Trophoblast cell (in vitro differentiated cells and primary cell): ENCODE measurements at regions not wholly inside any gene's neighbourhood (a gene's known extent, or its start where the extent isn't known, plus 50 kb on each side); places are given as distances from the start of the nearest gene placed in this dataset.

ENCODE experiments used
- DNase-seq, 2 donors: peaks; one replicate each; pipeline ENCODE4 v3.0.0-alpha.2; 2016
- H2AFZ ChIP-seq: 2 replicates; pipeline ENCODE4 v1.6.1; 2013; ENCODE audit warnings: low read length, moderate library complexity, mild to moderate bottlenecking; ENCODE audit not compliant: insufficient read depth, poor library complexity
- H2AK5ac ChIP-seq: 2 replicates; pipeline ENCODE4 v1.6.1; 2013; ENCODE audit warnings: mild to moderate bottlenecking, low read length
- H2BK120ac ChIP-seq: 2 replicates; pipeline ENCODE4 v1.6.1; 2013; ENCODE audit warnings: low read length, mild to moderate bottlenecking, moderate library complexity; ENCODE audit not compliant: insufficient read depth, poor library complexity
- H2BK12ac ChIP-seq: 2 replicates; pipeline ENCODE4 v1.6.1; 2013; ENCODE audit warnings: mild to moderate bottlenecking, low read length, moderate library complexity
- H2BK5ac ChIP-seq: 2 replicates; pipeline ENCODE4 v1.6.1; 2013; ENCODE audit warnings: low read length, low read depth, moderate library complexity, mild to moderate bottlenecking; ENCODE audit not compliant: poor library complexity
- H3K14ac ChIP-seq: 2 replicates; pipeline ENCODE4 v1.6.1; 2013; ENCODE audit warnings: mild to moderate bottlenecking, low read length
- H3K18ac ChIP-seq: 2 replicates; pipeline ENCODE4 v1.6.1; 2013; ENCODE audit warnings: mild to moderate bottlenecking, low read length
- H3K23ac ChIP-seq: 2 replicates; pipeline ENCODE4 v1.6.1; 2013; ENCODE audit warnings: low read length
- H3K27ac ChIP-seq: 2 replicates; pipeline ENCODE4 v1.5.1; 2013; ENCODE audit warnings: low read depth, mild to moderate bottlenecking, inconsistent platforms, low read length, moderate library complexity
- H3K27me3 ChIP-seq: 2 replicates; pipeline ENCODE4 v1.6.1; 2013; ENCODE audit warnings: inconsistent platforms, mild to moderate bottlenecking, low read length, moderate library complexity; ENCODE audit not compliant: insufficient read depth
- H3K36me3 ChIP-seq, 2 experiments: 1 replicate in 1 of 2; 2 replicates in 1 of 2; pipeline ENCODE4 v1.6.1; 2013; ENCODE audit warnings: low read length in 2 of 2, mild to moderate bottlenecking in 2 of 2, moderate library complexity in 1 of 2; ENCODE audit not compliant: insufficient read depth in 2 of 2, control insufficient read depth in 1 of 2
- H3K4ac ChIP-seq: 2 replicates; pipeline ENCODE4 v1.6.1; 2013; ENCODE audit warnings: low read depth, mild to moderate bottlenecking, low read length, moderate library complexity
- H3K4me1 ChIP-seq, 2 experiments: 1 replicate in 1 of 2; 2 replicates in 1 of 2; pipeline ENCODE4 v1.6.1; 2013; ENCODE audit warnings: low read length in 2 of 2, mild to moderate bottlenecking in 2 of 2, moderate library complexity in 1 of 2; ENCODE audit not compliant: insufficient read depth in 2 of 2, control insufficient read depth in 1 of 2
- H3K4me2 ChIP-seq: 2 replicates; pipeline ENCODE4 v1.6.1; 2013; ENCODE audit warnings: inconsistent platforms, mild to moderate bottlenecking, low read length, moderate library complexity
- H3K4me3 ChIP-seq: 2 replicates; pipeline ENCODE4 v1.5.1; 2013; ENCODE audit warnings: mild to moderate bottlenecking, low read depth, low read length, inconsistent platforms
- H3K79me1 ChIP-seq: one replicate; pipeline ENCODE4 v1.6.1; 2013; ENCODE audit warnings: low read length
- H3K79me2 ChIP-seq: 2 replicates; pipeline ENCODE4 v1.6.1; 2013; ENCODE audit warnings: low read length, mild to moderate bottlenecking; ENCODE audit not compliant: control insufficient read depth, insufficient read depth, poor library complexity
- H3K9ac ChIP-seq: 2 replicates; pipeline ENCODE4 v1.6.1; 2013; ENCODE audit warnings: mild to moderate bottlenecking, low read length
- H3K9me3 ChIP-seq: 2 replicates; pipeline ENCODE4 v1.6.1; 2013; ENCODE audit warnings: low read depth, mild to moderate bottlenecking, control low read depth, inconsistent platforms, low read length; ENCODE audit not compliant: insufficient read depth
- H4K12ac ChIP-seq: 2 replicates; pipeline ENCODE4 v1.6.1; 2013; ENCODE audit warnings: low read depth, mild to moderate bottlenecking, low read length, moderate library complexity
- H4K8ac ChIP-seq: 2 replicates; pipeline ENCODE4 v1.6.1; 2013; ENCODE audit warnings: low read depth, mild to moderate bottlenecking, low read length, moderate library complexity
- H4K91ac ChIP-seq: one replicate; pipeline ENCODE4 v1.6.1; 2013; ENCODE audit warnings: low read depth, mild to moderate bottlenecking, low read length, moderate library complexity
- WGBS: extraction: QIAGEN DNeasy Blood & Tissue Kit; methylation state at CpG from one replicate; pipeline ENCODE4 v1.1.7; 2013; ENCODE audit warnings: missing lambda C conversion rate; ENCODE audit not compliant: insufficient read length, insufficient coverage; ENCODE audit errors: extremely low coverage; 5-methylcytosine and 5-hydroxymethylcytosine counted together

DNA sequence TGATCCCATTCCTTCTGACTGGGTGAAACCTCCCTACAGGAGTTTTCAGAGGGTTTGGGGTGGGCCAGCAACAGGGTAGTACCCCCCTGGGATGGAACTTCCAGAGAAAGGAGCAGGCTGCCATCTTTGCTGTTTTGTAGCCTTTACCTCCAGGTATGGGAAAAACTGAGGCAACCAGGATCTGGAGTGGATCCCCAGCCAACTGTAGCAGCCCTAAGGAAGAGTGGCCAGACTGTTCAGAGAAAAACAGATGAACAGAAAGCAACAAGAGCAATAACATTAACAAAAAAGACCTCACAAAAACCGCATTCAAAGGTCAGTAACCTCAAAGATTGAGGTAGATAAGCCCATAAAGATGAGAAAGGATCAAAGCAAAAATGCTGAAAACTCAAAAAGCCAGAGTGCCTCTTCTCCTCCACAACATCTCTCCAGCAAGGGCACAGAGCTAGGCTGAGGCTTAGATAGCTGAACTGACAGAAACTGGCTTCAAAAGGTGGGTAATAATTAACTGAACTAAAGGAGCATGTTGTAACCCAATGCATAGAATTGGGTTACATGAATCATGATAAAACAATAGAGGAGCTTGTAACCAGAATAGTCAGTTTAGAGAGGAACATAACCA lies 1288.6 kb upstream of the CNTN5 start:
- Histone ChIP-seq H2BK5ac (peak overlapping the region; percentile 86), H2AK5ac (no peak overlapping the region), H3K27me3 (no peaks in the 10 kb centered on the region), H3K9me3 (no peaks in the 10 kb centered on the region), H4K12ac (no peak overlapping the region), H3K79me1 (no peaks in the 10 kb centered on the region), H3K4me2 (no peak overlapping the region), H3K9ac (no peak overlapping the region), H3K4ac (no peak overlapping the region), H3K27ac (peak overlapping the region; percentile 81), H3K36me3 (no peaks in the 10 kb centered on the region), H2AFZ (no peak overlapping the region), H4K91ac (peak overlapping the region; percentile 73), H2BK120ac (peak overlapping the region; percentile 43), H3K4me1 (peaks cover 0 to 3% of the 10 kb centered on the region in 2 experiments), H3K23ac (no peak overlapping the region), H3K14ac (peak overlapping the region; percentile 51), H3K79me2 (no peaks in the 10 kb centered on the region), H4K8ac (peak overlapping the region; percentile 54), H2BK12ac (peak overlapping the region; percentile 71), H3K4me3 (no peak overlapping the region), H3K18ac (no peak overlapping the region)
- DNase-seq = no peak
- no CpG with 5 or more reads among the region's 1 CpG for WGBS

DNA sequence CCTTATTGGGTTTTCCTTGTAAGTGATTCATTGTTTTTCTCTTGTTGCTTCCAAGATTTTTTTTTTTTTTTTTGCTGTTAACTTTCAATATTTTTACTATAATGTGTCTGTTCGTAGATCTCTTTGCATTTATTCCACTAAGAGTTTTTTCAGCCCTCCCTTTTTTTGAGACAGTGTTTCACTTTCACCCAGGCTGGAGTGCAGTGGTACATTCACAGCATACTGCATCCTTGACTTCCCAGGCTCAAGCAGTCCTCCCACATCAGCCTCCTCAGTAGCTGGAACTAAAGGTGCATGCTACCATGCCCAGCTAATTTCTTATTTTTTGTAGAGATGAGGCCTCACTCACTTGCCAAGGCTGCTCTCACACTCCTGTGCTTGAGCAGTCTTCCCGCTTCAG lies 1282.0 kb upstream of the CNTN5 start:
- H3K4me3 ChIP-seq = no peak overlapping the region
- H3K4ac ChIP-seq = no peak overlapping the region
- no peak overlapping the region for H2AFZ ChIP-seq
- no peaks in the 10 kb centered on the region for H3K79me2 ChIP-seq
- H3K23ac ChIP-seq = no peak overlapping the region
- no peak overlapping the region for H3K4me2 ChIP-seq
- H3K14ac ChIP-seq = no peak overlapping the region
- no peaks in the 10 kb centered on the region for H3K4me1 ChIP-seq
- no peak overlapping the region for H3K27ac ChIP-seq
- no peaks in the 10 kb centered on the region for H3K27me3 ChIP-seq
- H3K36me3 ChIP-seq = peaks cover 0 to 2% of the 10 kb centered on the region in 2 experiments
- no peak overlapping the region for H2BK120ac ChIP-seq
- H4K8ac ChIP-seq = no peak overlapping the region
- no peak for DNase-seq
- H4K12ac ChIP-seq = no peak overlapping the region
- H3K79me1 ChIP-seq = no peaks in the 10 kb centered on the region
- no peak overlapping the region for H2BK12ac ChIP-seq
- H3K9me3 ChIP-seq = no peaks in the 10 kb centered on the region
- H2BK5ac ChIP-seq = no peak overlapping the region
- H3K18ac ChIP-seq = no peak overlapping the region
- WGBS = no CpG with 5 or more reads among the region's 2 CpGs
- H4K91ac ChIP-seq = no peak overlapping the region
- no peak overlapping the region for H2AK5ac ChIP-seq
- no peak overlapping the region for H3K9ac ChIP-seq

DNA sequence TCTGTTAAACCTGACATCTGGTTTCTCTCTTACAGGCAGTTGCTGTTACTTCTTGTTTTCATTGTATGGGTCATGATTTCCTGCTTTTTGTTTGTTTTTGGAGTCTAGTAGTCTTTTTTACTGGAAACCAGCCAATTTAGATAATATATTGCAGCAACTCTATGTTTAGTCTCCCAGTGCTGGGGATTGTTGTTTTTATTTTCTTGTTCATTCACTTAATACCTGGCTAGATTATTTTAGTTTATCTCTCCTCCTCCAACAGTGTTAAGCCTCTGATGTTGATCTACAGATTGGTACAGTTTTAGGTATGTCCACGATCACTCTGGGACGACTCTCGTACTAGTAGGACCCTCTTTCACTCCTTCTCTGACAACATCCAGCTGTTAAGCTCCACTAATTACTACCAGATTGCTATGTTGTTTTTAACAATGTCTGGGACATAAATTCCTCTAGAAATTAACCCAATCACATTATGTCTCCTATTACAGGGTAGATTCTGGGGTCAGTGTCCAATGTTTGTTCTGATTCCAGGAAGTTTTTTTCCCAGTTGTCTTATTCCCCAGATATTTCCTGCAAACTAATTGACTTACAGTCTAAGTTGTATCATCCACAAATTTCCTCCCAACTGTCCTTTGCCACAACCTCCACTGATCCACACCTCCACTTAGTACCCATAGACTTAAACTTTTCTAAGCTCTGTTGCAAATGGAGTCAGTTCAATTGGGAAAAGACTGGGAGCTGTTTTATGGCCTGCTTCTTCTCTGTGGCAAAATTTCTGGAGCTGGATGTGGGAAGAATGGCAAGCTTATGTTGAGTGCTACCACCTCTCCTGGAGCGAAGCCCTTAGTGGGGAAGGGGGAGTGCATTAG lies 1280.6 kb upstream of the CNTN5 start:
- Histone ChIP-seq H3K14ac (no peak overlapping the region), H3K9me3 (no peaks in the 10 kb centered on the region), H3K4ac (no peak overlapping the region), H3K4me2 (no peak overlapping the region), H3K4me3 (no peak overlapping the region), H3K18ac (no peak overlapping the region), H3K9ac (no peak overlapping the region), H2AFZ (no peak overlapping the region), H2AK5ac (no peak overlapping the region), H4K91ac (no peak overlapping the region), H3K36me3 (peaks cover 0 to 2% of the 10 kb centered on the region in 2 experiments), H3K79me1 (no peaks in the 10 kb centered on the region), H3K4me1 (no peaks in the 10 kb centered on the region), H3K79me2 (no peaks in the 10 kb centered on the region), H3K27me3 (no peaks in the 10 kb centered on the region), H2BK12ac (no peak overlapping the region), H2BK120ac (no peak overlapping the region), H2BK5ac (no peak overlapping the region), H3K27ac (no peak overlapping the region), H4K8ac (no peak overlapping the region), H4K12ac (no peak overlapping the region), H3K23ac (no peak overlapping the region)
- WGBS = no CpG with 5 or more reads among the region's 4 CpGs
- DNase-seq = no peak

DNA sequence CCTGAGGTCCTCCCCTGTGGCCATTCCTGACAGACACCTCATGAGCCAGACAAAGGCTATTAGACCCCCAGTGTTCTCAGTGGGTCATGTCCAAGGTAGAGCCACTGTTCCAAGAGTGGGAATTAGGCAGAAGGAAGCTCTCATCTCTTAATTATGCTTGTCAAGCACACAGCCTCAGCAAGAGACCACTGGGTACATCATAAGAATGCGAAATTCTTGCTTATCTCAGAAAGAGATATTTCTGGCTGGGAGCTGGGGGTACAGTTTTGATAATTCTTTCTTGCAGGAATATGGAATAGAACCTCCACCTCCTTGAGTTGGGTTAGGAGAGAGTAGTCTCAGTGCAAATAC lies 1280.0 kb upstream of the CNTN5 start:
- Histone ChIP-seq H2AFZ (no peak overlapping the region), H3K4me2 (no peak overlapping the region), H3K9me3 (no peaks in the 10 kb centered on the region), H3K23ac (no peak overlapping the region), H3K18ac (no peak overlapping the region), H3K4ac (no peak overlapping the region), H3K27ac (no peak overlapping the region), H3K14ac (no peak overlapping the region), H3K79me1 (no peaks in the 10 kb centered on the region), H3K4me1 (no peaks in the 10 kb centered on the region), H2BK12ac (no peak overlapping the region), H3K9ac (no peak overlapping the region), H4K8ac (no peak overlapping the region), H3K79me2 (no peaks in the 10 kb centered on the region), H3K4me3 (no peak overlapping the region), H3K27me3 (no peaks in the 10 kb centered on the region), H3K36me3 (peaks cover 0 to 2% of the 10 kb centered on the region in 2 experiments), H2BK120ac (no peak overlapping the region), H4K91ac (no peak overlapping the region), H2AK5ac (no peak overlapping the region), H4K12ac (no peak overlapping the region), H2BK5ac (no peak overlapping the region)
- WGBS = no CpG with 5 or more reads among the region's 1 CpG
- no peak for DNase-seq
